NCI-H1417 treated with DMSO at 0.1 percent for 48 hours (cell line): ENCODE measurements at regions not wholly inside any gene's neighbourhood (a gene's known extent, or its start where the extent isn't known, plus 50 kb on each side); places are given as distances from the start of the nearest gene placed in this dataset.
A peak's percentile ranks its signal among the peaks of the same experiment; 100 is the strongest.
"Not testable (repeated sequence)": the region's sequence is repeated elsewhere in the genome, so short reads cannot be mapped to it uniquely, and the experiment has no call there.

Experiments used
- DNase-seq: peaks from one replicate; lab custom pipeline; 2025; lab: John Stamatoyannopoulos, UW

DNA sequence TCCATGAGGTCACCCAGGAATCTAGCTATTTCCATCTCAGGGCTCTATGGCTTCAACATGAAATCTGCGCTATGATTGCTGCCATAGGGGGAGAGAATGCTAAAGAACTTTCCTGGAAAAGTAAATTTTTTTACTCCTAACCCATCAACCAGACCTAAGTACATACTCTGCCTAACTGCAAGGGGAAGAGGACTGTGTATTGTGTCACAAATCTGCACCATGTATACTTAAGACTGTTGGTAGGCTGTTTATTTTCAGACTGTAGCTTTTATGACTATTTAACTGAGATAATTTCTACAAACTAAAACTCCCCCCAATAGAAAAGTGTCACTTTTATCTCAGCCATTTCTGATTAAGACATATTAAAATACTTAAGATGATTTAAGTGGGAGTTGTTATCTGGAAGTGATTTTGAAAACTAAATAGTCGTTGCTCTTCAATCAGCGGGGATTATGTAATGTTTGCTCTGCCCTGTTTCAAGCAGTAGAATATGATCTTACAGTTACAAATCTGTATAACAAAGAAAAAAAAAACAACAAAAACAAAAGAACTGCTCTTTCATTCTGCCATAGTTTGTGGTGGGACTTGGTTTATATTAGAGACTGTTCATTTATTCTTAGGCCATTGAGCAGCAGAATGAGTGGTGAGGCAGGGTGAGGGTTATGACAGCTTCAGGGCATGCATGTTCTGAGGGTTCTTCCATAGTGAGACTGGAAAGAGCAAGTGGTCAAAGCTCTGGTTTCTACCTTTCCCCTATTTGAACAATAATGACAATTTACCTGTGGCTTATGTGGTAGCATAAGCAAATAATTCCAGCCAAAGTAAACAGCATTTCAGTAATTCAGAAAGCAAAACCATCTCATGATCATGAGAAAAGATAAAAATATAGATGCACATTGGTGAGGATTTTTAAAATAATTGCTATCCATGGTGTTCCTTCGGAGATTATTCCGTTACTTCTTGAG is 126.3 kb upstream of the CEP162 start:
- no peak for DNase-seq

DNA sequence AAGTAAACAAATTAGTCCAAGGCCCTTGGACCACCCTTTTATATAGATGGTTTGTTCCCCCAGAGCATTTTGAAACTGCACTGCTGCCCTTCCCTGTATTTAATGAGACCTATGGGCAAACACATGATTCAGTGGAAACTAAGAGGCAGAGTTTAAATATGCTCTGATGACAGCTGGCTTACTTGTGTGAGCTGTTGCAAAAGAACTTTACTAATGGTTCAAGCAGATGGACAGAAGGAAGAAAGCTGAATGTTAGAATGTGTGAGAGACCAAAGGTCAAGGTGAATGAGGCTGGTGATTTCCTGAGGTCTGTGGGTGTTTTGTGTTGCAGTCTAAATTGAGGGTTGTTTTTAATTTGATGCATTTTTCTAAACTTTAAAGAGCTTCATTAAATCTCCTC is 123.0 kb upstream of the CEP162 start:
- DNase-seq: no peak

DNA sequence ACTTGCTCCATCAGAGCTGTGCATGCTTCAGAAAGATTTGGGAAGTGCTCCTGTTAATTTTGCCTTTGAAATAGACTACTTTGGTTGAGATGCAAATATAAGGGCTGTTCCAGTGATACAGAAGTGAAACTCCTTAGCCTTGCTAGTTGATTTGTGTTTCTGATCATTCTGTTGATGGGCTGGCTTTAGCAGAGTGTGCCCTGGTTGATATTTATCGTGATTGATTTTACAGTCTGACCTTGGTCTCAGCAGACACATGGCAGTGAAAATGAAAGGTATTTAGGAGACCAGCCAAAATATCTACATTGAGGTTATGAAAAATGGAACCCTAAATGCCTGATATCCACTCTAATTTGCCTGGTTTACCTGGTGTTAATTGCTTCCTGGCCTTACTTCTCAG is 122.1 kb upstream of the CEP162 start:
- no peak for DNase-seq

- no peak for DNase-seq
These were observed 121.4 kb upstream of the CEP162 start for GRCh38 chr6:84348801-84349200.

DNA sequence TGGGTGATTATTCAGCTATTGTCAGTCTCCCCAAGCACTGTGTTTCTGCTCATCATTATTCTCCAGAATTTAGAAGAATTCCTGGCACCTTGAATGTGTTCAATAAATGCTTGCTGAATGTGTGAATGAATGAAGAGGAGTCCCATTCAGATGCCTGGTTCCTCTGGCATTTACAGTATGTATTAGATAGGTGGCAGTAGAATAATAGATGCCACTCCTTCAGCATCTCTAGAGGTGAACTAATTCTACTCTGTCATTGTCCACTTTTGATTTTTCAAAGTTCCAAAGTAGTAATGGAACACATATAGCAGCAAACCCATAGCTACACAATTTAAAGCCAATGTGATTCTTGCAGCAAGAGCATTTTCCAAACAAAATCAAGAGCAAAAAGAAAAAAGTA is 118.9 kb upstream of the CEP162 start:
- DNase-seq: no peak

- no peak for DNase-seq
These were observed 116.6 kb upstream of the CEP162 start for GRCh38 chr6:84344005-84344404.

DNA sequence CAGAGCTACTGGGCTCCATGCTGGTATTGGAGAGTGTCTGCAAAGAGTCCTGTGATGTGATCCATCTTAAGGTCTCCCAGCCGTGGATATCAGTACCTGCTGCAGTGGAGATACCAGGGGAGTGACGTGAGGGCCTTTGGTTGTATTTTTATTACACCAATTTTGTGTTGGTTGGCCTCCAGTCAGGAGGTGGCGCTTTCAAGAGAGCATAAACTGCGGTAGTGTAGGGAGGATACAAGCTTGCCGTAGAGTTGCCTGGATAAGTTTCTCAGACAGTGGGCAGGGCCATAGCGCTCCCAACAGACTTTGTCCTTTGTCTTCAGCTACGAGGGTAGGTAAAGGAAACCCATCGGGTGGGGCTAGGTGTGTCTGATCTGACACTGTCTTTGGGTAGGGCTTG is 113.0 kb upstream of the CEP162 start:
- DNase-seq: no peak

- no peak for DNase-seq
These were observed 106.4 kb upstream of the CEP162 start for GRCh38 chr6:84333842-84334241.

DNA sequence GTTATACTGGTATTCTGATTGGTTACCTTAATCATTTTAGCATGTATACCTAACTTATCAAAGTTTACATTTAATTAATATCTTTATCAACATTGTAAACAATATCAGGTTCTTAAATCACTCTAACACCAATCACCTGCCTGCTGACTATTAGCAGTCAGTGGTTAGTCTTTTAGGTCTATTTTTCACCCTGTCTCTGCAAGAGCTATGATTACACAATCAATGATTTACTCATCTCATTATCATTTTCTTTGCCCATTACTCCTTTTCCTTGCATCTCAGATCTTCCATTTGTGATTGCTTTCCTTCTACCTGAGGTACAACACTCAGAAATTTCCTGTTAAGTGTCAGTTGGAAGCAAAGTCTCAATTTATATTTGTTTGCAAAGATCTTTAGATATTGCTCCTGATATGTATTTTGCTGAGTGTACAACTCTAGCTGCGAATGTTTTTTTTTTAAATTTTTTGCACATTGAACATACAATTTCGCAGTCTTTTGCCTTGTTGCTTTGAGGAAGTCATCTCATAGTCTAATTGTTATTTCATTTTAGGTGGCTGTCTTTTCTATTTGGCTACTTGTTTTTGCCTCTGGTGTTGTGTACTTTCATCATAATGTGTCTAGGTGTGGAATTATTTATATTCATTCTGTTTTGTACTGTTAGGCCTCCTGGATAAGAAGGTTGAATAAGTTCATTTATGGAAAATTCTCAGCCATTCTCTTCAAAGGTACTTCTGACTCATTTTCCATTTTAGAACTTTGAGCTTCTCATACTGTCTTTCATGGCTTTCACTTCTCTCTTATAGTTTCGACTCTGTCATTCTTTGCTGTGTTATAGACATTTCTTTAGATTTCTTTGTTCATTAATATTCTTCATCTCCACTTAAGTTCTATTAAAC is 104.9 kb upstream of the CEP162 start:
- no peak for DNase-seq

- DNase-seq: peak; percentile 9
These were observed 102.9 kb upstream of the CEP162 start for GRCh38 chr6:84330325-84330724.

DNA sequence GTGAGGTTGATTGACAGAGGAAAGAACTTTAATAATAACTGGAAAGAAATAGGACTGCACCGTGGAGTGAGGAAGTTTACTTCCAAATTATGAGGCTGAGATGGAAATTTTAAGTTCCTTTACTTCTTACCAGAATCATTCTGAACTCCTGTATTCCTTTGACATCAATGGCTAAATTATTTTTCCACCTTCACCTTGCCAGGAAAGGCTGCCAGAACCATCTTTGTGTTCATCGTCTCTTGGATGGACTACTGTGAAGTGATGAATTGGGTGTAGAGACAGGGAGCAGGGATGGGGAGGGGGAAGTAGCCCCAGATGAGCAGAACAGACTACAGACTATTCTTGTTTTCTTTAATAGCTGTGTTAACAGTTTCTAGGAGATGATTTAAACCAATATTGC is 102.1 kb upstream of the CEP162 start:
- DNase-seq: no peak

DNA sequence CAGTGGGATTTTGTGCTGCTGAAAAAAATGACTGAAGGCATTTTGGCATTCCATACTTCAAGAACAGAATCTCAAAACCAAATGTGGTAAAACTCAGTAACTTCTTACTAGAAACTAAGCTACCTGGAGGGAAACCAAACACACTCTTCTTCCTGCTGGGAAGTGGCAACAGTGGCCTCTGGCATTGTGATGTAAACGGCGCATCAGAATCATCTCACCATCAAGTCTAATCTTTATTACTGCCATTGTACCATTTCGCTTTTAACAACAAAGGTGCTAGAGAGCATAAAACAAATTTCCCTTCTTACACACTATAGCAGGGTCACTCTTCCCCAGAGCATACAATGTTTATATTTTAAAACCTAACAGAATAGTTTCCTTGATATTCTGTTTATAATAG is 101.6 kb upstream of the CEP162 start:
- no peak for DNase-seq

- DNase-seq: no peak
These were observed 90.0 kb upstream of the CEP162 start for GRCh38 chr6:84317463-84317862.

DNA sequence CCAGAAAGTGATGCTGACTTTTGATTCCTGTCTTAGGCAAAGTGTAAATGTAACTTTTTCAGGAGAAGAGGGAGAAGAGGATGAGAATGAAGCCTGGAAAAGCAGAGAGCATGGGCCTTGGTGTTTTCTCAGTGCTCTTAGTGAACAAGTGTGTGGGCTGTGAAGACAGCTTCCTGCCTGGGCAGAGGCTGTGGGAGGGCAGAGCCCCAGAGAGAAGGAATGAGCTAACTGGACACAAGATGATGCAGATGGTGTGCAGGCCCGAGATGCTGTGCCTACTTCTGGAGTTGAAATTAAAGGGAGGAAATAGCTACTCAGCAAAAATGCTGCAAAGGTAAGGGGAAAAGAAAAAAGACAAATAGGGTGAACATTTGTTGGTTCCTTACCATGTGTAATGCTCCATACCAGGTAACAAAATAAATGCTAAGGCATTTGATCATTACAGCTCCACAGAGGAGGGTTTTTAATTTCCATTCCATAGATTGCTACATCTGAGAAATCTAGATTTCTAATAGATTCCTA is 87.0 kb upstream of the CEP162 start:
- no peak for DNase-seq

DNA sequence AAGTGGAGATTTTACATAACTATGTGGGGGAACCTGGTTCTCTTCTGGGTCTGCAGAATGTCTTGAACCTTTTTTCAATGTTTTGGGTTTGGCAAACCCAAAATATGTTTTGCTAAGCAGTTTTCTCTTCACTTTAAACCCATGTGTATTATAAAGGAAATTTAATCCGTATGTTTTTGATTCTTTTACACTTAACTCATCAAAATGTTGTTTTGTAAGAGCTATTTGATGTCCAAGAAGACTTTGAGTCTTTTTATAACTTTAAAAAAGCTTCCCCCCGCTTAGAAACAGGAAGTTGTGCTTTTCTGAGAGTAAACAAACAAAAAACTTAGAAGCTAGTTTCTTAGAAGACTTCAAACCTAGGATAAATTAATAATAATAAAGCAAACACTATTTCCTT is 81.9 kb upstream of the CEP162 start:
- DNase-seq: no peak

DNA sequence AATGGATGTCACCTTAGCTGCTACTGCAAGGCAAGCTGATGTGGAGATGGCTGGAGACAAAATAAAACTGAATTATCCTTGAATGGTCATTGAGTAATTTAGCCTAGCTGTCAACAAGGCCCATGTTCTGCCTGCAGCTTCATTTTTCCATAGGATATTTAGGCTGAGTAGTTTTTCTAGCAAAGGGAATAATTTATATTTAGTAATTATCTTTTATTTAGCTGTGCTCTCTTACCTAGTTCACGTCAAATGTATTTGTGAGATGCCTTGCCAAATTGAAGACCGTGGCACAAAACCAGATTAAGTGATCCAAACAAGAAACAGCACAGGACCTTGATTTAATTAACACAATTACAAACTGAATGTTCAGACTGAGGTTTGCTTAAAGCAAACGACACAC is 77.4 kb upstream of the CEP162 start:
- no peak for DNase-seq

DNA sequence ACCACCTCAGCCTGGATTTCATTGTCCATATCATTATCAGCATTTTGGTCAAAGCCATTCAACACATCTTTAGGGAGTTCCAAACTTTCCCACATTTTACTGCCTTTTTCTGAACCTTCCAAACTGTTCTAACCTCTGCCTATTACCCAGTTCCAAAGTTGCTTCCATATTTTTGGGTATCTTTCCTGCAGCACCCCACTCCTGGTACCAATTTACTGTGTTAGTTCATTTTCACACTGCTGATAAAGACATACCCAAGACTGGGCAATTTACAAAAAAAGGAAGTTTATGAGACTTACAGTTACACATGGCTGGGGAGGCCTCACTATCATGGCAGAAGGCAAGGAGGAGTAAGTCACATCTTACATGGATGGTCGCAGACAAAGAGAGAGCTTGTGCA is 63.6 kb upstream of the CEP162 start:
- DNase-seq: not testable (repeated sequence)

- no peak for DNase-seq
These were observed 57.1 kb upstream of the CEP162 start for GRCh38 chr6:84284428-84285049.

GRCh38 chr6:84282550-84282949 is 55.1 kb upstream of the CEP162 start:
- DNase-seq: no peak

- DNase-seq: no peak
These were observed 53.2 kb upstream of the CEP162 start for GRCh38 chr6:84280639-84281038.

DNA sequence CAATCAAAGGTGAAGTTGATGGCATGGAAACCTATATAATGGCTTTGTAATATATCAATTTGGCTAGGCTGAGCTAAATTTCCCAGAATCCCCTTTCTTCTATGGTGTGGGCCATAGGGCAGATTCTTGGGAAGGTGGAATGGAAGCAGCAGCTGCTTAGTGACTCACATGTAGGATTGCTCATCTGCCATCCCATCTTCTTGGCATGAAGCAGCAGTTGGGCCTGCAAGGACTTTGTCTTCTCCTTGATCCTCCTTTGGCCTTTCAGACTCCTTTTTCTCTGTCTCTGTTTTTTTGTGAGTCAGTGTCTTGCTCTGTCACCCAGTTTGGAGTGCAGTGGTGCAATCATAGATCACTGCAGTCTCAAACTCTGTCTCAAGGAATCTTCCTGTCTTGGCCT is 52.6 kb upstream of the CEP162 start:
- DNase-seq: no peak

DNA sequence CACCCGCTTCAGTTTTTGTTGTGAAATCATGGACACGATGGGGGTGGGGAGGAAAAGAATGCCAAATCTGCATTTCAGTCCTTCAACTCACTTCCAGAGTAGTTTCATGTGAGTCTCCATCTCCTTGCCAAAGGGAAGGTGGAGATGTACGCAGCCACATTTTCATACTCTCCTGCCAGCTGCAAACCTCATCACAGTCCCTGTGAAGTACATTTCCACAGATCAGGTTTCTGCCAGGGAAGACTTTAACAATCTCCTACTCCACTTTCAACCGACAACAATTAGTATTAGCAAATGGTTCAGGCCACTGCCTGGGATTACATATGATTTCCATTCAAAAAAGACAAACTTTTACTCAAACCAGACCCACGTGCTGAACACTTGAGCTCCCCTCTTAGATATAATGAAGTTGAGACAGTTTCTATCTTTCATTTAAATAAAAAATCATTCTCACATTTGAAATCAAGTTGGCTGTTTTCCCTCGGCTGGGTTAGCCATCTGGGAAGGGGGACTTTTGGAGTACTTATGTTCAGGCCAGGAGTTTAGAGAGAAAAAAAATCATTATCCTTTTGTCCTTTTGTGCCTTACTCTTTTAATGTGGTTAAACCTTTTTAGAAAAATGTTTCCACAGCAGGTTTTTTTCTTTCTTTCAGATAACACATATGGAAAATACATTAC is 51.0 kb upstream of the CEP162 start:
- DNase-seq: no peak
